GM13977 (cell line): ENCODE measurements at regions not wholly inside any gene's neighbourhood (a gene's known extent, or its start where the extent isn't known, plus 50 kb on each side); places are given as distances from the start of the nearest gene placed in this dataset.

Source experiments
- DNase-seq: peaks from one replicate; pipeline ENCODE4 v3.0.0; 2012; ENCODE audit warnings: low spot score
- in situ Hi-C: fragments of 300-500 bp; cut with MboI; formaldehyde crosslinking; loops from one replicate; pipeline ENCODE4 v1.12.0; 2022; ENCODE audit warnings: low sequenced_read_pairs, low pct_unique_long_range_greater_than_20kb, mixed read lengths, inconsistent platforms; ENCODE audit not compliant: unreplicated experiment
- TF ChIP-seq, protein P1 (sequence below): IDR thresholded peaks from 2 replicates; pipeline ENCODE4 v1.5.1; 2012; ENCODE audit warnings: mild to moderate bottlenecking, control low read depth; ENCODE audit not compliant: insufficient read depth; ENCODE audit errors: extremely low read depth, missing control alignments

DNA sequence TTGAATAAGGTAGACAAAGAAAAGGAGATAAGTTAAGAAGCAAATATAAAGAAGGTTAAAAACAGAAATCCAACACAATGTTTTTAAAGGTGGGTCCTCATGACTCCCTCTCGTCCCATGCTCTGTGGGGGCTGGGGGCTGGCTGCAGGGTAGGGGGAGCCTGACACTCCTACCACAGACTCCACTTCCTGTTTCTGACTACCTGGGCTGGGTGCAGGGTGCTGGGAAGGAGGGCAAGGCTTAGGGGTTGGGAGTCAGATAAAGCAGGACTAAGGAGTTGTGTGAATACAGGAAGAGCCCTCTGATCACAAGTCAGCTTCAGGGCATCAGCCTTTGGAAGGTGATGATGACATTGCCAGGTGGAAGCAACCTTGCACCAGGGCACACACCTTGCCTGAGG, 277.0 kb upstream of the SGK1 start:
- TF ChIP-seq, protein P1, sequence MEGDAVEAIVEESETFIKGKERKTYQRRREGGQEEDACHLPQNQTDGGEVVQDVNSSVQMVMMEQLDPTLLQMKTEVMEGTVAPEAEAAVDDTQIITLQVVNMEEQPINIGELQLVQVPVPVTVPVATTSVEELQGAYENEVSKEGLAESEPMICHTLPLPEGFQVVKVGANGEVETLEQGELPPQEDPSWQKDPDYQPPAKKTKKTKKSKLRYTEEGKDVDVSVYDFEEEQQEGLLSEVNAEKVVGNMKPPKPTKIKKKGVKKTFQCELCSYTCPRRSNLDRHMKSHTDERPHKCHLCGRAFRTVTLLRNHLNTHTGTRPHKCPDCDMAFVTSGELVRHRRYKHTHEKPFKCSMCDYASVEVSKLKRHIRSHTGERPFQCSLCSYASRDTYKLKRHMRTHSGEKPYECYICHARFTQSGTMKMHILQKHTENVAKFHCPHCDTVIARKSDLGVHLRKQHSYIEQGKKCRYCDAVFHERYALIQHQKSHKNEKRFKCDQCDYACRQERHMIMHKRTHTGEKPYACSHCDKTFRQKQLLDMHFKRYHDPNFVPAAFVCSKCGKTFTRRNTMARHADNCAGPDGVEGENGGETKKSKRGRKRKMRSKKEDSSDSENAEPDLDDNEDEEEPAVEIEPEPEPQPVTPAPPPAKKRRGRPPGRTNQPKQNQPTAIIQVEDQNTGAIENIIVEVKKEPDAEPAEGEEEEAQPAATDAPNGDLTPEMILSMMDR: no peak
- DNase-seq: no peak
- in situ Hi-C loops: no loop called here

- in situ Hi-C loops: no loop called here
- TF ChIP-seq, protein P1: no peak
- no peak for DNase-seq
Observed at GRCh38 chr6:134593887-134594286, 276.0 kb upstream of the SGK1 start.

DNA sequence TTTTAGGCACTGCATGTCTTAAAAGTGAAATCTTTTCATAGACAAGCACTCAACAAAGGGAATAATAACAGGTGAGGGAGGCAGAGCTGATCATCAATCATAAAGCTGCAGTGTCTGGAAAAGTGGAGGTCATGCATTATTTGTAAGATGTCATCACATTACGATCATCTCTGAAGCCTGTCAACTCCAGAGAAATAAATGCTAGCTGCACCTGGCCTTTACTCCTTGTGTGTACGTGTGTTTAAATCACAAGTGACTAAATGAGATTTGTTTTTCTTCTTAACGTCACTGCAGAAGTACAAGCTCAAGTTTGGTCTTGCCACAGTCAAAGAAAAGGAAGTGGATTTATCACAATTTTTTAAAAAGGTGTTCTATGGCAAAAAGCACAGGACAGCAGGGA, 275.5 kb upstream of the SGK1 start:
- DNase-seq: no peak
- in situ Hi-C loops: no loop called here
- TF ChIP-seq, protein P1: no peak

DNA sequence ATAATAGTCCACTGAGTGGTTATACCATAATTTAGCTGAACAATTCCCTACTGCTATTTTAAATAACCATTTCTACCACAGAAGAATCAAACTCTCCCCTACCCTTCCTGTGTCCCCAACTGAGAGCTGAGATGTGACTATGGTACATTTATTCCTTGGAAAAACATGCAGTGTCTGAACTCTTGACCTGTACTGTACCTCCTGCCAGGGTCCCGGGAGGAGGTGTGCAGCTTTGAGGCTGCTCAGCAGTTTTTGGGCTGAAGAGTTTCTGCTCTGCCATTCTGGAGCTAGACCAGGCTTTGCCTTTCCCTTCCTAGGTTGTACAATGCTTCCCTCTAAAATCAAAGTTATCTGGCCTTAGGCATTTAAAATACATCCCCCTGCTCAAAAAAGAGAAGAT, 275.1 kb upstream of the SGK1 start:
- DNase-seq: no peak
- TF ChIP-seq, protein P1: no peak

GRCh38 chr6:134590449-134590848, 272.5 kb upstream of the SGK1 start:
- no peak for DNase-seq
- TF ChIP-seq, protein P1: no peak
- in situ Hi-C loops: no loop called here

More for the DNA sequence above, 275.1 kb upstream of the SGK1 start:
- in situ Hi-C loops: no loop called here

DNA sequence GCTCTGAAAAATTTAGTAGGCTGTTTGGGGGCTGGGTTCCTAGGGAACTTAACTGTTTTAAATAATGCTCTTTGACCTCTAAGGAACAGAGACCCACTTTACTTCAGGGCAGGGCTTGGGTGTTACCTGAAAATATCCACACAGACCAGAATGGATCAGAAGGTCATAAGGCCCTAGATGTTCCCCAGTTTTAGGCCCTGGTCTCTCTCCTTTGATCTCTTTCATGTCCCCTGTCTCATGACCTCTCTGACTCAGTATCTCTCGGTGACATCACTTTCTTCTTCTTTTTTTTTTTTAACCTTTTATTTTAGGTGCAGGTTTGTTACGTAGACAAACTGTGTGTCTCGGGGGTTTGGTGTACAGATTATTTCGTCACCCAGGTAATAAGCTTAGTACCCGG, 272.1 kb upstream of the SGK1 start:
- in situ Hi-C loops: no loop called here
- DNase-seq: no peak

More for the DNA sequence above, 272.1 kb upstream of the SGK1 start:
- TF ChIP-seq, protein P1: no peak
